GM12892 (cell line): ENCODE measurements at regions not wholly inside any gene's neighbourhood (a gene's known extent, or its start where the extent isn't known, plus 50 kb on each side); places are given as distances from the start of the nearest gene placed in this dataset.

Experiments used
- POLR2AphosphoS5 ChIP-seq: IDR thresholded peaks from 2 replicates; pipeline ENCODE4 v1.6.1; 2011; ENCODE audit warnings: low read depth, low read length, control low read depth
- TAF1 ChIP-seq: IDR thresholded peaks from 2 replicates; pipeline ENCODE4 v1.6.1; 2011; ENCODE audit warnings: low read depth, mild to moderate bottlenecking, control low read depth, low read length, borderline replicate concordance

DNA sequence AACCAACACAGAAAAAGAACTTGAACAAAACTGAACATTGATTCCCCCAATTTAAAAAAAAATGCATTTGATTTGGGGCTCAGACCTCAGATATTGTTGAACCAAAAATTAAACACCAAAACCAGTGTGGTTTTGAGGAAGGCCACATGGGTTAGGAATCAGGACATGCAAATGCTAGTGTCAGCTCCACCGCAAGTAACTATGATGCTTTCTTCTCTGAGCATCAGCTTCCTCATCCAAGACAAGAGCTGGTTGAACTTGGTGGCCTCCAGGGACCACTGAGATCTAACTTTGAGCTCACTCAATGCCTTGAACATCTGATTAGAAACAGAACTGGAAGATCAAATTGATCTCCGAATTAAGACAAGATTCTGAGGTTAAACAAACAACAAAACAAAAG is 142.9 kb upstream of the NWD2 start:
- no peak for TF ChIP-seq TAF1
- no peak for TF ChIP-seq POLR2AphosphoS5
